22Rv1 (cell line): ENCODE measurements at regions not wholly inside any gene's neighbourhood (a gene's known extent, or its start where the extent isn't known, plus 50 kb on each side); places are given as distances from the start of the nearest gene placed in this dataset.

Experiments used
- H3K27ac ChIP-seq: fragments of 450-650 bp; 2 replicates; pipeline ENCODE4 v1.5.1; 2017
- ZFX ChIP-seq: fragments of 450-650 bp; IDR thresholded peaks from 2 replicates; pipeline ENCODE4 v1.6.1; 2017; ENCODE audit warnings: antibody characterized with exemption, borderline replicate concordance
- TF ChIP-seq, protein P1 (sequence below): fragments of 450-650 bp; IDR thresholded peaks from 2 replicates; pipeline ENCODE4 v1.5.1; 2017; ENCODE audit warnings: mild to moderate bottlenecking

- TF ChIP-seq ZFX, result no peak
- TF ChIP-seq, protein P1, sequence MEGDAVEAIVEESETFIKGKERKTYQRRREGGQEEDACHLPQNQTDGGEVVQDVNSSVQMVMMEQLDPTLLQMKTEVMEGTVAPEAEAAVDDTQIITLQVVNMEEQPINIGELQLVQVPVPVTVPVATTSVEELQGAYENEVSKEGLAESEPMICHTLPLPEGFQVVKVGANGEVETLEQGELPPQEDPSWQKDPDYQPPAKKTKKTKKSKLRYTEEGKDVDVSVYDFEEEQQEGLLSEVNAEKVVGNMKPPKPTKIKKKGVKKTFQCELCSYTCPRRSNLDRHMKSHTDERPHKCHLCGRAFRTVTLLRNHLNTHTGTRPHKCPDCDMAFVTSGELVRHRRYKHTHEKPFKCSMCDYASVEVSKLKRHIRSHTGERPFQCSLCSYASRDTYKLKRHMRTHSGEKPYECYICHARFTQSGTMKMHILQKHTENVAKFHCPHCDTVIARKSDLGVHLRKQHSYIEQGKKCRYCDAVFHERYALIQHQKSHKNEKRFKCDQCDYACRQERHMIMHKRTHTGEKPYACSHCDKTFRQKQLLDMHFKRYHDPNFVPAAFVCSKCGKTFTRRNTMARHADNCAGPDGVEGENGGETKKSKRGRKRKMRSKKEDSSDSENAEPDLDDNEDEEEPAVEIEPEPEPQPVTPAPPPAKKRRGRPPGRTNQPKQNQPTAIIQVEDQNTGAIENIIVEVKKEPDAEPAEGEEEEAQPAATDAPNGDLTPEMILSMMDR, result no peak
- no peak overlapping the region for H3K27ac ChIP-seq
Observed at GRCh38 chr18:56083097-56083521, 495.1 kb upstream of the TCF4 start.

DNA sequence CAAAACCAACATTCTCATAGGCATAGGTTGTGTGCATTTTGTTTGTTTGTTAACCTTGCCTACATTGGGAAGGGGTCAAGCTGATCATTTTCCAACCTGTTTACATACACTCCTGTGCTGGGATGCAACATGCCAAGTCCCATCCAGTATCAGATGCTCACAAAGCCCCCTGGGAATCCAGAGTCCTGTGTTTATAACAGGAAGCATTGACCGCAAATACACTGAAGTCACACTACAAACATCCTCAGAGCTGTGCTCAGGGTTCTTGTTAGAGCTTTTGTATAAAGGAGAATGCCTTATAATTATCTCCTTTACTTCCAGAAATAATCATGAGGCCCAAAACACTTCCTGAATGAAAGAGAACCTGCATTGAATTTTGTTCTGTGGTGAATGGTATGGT is 488.7 kb upstream of the TCF4 start:
- TF ChIP-seq, protein P1, result no peak
- TF ChIP-seq ZFX, result no peak
- no peak overlapping the region for H3K27ac ChIP-seq

DNA sequence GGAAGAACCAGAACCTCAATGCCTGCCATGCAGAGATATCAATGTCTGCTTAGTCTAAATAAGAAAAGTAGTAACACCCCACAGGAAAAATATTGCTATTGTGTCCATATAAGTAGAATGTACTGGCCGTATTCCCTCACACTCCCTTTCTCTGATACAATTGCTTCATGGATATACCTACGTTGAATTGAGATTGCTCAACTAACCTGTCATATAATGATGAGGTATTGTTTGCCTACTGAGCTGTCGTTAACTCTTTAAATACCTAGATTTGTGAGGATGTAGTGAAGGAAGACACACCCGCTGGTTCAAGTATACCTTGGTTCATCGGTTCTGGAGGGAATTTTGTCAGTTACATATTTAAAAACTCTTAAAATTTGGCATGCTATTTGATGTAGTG is 480.7 kb upstream of the TCF4 start:
- H3K27ac ChIP-seq, result no peak overlapping the region
- TF ChIP-seq, protein P1, result no peak
- no peak for TF ChIP-seq ZFX

DNA sequence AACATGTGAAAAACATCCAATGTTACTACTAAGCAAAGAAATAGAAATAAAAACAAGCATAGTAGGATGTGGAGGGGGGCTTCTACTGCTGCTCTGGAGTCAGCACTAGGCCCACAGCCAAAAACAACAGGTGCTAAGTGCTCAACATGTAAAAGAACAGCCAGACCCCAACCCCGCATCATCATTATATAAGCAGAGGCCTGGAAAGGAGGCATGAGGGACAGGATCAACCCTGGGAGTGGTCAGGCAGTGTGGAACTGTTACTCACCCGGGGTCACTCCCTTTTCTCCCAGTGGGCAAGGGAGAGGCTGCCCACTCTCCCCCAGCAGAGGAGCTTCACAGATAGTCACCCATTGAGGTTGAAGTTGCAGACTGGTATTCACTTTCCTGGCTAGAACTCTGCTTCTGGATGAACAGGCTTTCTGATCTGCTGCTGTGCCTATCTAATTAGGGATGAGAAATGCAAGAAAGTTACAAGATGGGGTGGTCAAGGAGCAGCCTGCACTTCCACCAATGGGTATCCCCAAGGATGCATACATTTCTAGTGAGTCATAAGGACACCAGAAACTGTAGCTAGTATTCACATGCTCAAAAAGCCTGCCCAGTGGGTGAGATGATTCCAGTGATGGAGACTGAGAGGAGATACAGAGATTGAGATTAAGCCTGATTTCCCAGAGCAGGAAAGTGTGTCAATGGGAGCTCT is 480.1 kb upstream of the TCF4 start:
- H3K27ac ChIP-seq, result no peak overlapping the region
- TF ChIP-seq, protein P1, result no peak
- TF ChIP-seq ZFX, result no peak

DNA sequence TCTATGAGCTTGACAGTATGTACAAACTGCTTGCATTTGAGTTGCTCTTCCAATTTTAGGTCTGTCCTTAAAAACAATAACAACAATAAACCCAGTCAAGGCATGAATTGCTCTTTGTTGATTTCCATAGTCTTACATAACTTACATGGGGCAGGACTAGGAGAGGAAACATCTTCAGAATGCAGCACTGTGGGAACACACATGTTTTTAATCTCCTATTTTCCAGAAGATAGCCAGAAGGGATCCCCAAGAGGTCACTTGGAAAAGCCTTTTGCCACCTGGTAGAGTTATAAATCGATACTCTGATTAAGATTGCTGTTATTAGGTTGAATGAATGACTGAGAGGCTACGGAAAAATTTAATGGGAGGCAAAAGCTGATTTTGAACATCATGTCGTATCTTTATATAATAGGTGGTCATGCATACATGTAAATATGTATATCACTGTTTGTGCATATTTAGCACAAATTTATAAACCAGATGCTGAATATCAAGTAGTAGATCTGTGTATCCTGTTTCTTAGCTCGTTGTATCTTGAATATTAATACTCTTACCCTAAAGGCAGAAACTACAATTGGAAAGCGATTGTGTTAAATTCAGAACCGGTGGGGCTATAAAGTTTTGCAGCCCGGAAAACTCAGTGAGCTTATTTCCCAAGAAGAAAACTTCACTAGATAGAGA is 479.4 kb upstream of the TCF4 start:
- no peak for TF ChIP-seq ZFX
- TF ChIP-seq, protein P1, result no peak
- no peak overlapping the region for H3K27ac ChIP-seq

DNA sequence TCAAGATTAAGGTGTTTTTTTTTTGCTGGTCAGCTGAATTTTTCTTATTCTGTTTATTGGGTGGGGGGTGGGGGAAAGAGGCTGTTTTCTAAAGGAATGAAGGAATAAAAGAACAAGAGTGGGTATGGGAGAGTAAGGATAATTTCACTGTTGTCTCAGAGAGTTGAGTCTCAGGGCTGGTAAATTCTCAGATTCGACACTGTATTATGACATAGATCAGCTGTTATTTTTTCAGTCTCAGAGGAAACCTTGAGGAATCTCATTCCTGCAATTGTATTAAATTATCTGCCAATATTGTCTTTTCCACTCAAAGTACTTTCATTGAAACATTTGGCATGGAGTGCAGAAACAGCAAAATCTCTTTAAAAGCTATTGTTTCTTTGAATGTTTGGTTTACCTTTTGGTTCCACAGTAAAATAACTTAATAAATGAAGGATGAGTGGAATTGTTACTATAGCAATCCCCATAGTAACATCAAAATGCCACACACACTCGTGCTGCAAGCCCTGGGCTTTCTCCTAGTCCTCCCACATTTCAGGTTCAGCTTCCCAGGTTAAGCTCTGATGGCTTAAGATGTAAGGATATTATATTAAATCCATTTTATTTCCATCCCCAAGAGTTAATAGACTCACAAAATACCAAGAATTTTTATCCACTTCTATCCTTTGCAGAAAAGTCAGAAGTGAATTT is 478.7 kb upstream of the TCF4 start:
- TF ChIP-seq, protein P1, result no peak
- no peak for TF ChIP-seq ZFX

GRCh38 chr18:56065086-56065485 is 477.1 kb upstream of the TCF4 start:
- TF ChIP-seq, protein P1, result no peak
- TF ChIP-seq ZFX, result no peak
- no peak overlapping the region for H3K27ac ChIP-seq

More for the DNA sequence above, 478.7 kb upstream of the TCF4 start:
- no peak overlapping the region for H3K27ac ChIP-seq
